Ovary (tissue), 7 donors: ENCODE measurements at regions not wholly inside any gene's neighbourhood (a gene's known extent, or its start where the extent isn't known, plus 50 kb on each side); places are given as distances from the start of the nearest gene placed in this dataset.
"Not testable (repeated sequence)": the region's sequence is repeated elsewhere in the genome, so short reads cannot be mapped to it uniquely, and the experiment has no call there.

Experiments
- DNase-seq, 5 donors: peaks; one replicate each; pipeline ENCODE4 v3.0.0-alpha.2; 2019 to 2020
- H3K27ac ChIP-seq, 2 donors: fragments of 200-600 bp; one replicate each; pipeline versions ENCODE4 v1.5.1 to v1.8.0; 2019 to 2022
- H3K27me3 ChIP-seq: fragments of 200-600 bp; one replicate; pipeline ENCODE4 v1.8.0; 2022
- H3K36me3 ChIP-seq: fragments of 200-600 bp; sonication (generic); one replicate; pipeline ENCODE4 v1.5.1; 2019
- H3K4me1 ChIP-seq: one replicate; pipeline ENCODE4 v1.8.1; 2013; ENCODE audit warnings: mild to moderate bottlenecking, moderate library complexity; ENCODE audit not compliant: insufficient read depth
- H3K4me3 ChIP-seq: fragments of 200-600 bp; sonication (generic); one replicate; pipeline ENCODE4 v1.5.1; 2017
- H3K9me3 ChIP-seq, 2 donors: fragments of 200-600 bp in 1 of 2; sonication (generic) in 1 of 2; one replicate each; pipeline versions ENCODE4 v1.5.1 to v1.8.1; 2013 to 2019; ENCODE audit warnings: mild to moderate bottlenecking in 1 of 2, moderate library complexity in 1 of 2
- CTCF ChIP-seq, 3 donors: fragments of 450-650 bp in 2 of 3; fragments of 200-600 bp in 1 of 3; IDR thresholded peaks; one replicate each; pipeline versions ENCODE4 v1.5.1 to v1.8.0; 2016 to 2022; ENCODE audit warnings: antibody characterized with exemption in 3 of 3, mild to moderate bottlenecking in 1 of 3
- EP300 ChIP-seq: sonication (generic); formaldehyde crosslinking; IDR thresholded peaks from one replicate; pipeline ENCODE4 v1.6.1; 2017; ENCODE audit warnings: antibody characterized with exemption
- POLR2A ChIP-seq: fragments of 450-650 bp; IDR thresholded peaks from one replicate; pipeline ENCODE4 v1.6.1; 2017; ENCODE audit warnings: antibody characterized with exemption, mild to moderate bottlenecking, moderate library complexity
- WGBS, 3 donors: extraction: QIAGEN DNeasy Blood & Tissue Kit in 1 of 3; methylation state at CpG; one replicate each; pipeline versions ENCODE4 v1.1.5 to v1.1.7; 2013 to 2017; 5-methylcytosine and 5-hydroxymethylcytosine counted together
- intact Hi-C, 4 donors: fragments of 100-400 bp; cut with DNase I; formaldehyde crosslinking; loops; one replicate each; pipeline versions ENCODE4 v1.11.0 to v1.15.1; 2022 to 2023
- donor health status: DM: no; HTN: no; CAD: no; lungs with moderate emphysema.
- donor health status: DM: no; HTN: no; CAD: no.
- donor health status: Bipolar disorder and iron deficiency.
- donor health status: DM: no; HTN: no; CAD: no.
- donor health status: DM: yes; HTN: yes; CAD: no.

GRCh38 chr14:106714446-106715428 is 1188.4 kb downstream of the TMEM121 start:
- DNase-seq, intact Hi-C loops: not testable (repeated sequence)
- 39 to 69% (median 65%) methylated on average over 2 to 10 of the region's 14 CpGs for WGBS, 3 donors

GRCh38 chr14:106717544-106717943 is 1191.2 kb downstream of the TMEM121 start:
- H3K27me3 ChIP-seq, intact Hi-C loops, H3K4me1 ChIP-seq, H3K9me3 ChIP-seq, H3K27ac ChIP-seq, H3K4me3 ChIP-seq, H3K36me3 ChIP-seq, DNase-seq: not testable (repeated sequence)
- WGBS, 3 donors = 5 to 33% (median 16%) methylated on average over 2 to 11 of the region's 11 CpGs

More at GRCh38 chr14:106714446-106715428, 1188.4 kb downstream of the TMEM121 start:
- not testable (repeated sequence) for H3K4me1 ChIP-seq, H3K27me3 ChIP-seq, H3K36me3 ChIP-seq, H3K4me3 ChIP-seq, H3K27ac ChIP-seq, H3K9me3 ChIP-seq

GRCh38 chr14:106719880-106720279 is 1193.5 kb downstream of the TMEM121 start:
- H3K4me1 ChIP-seq, H3K9me3 ChIP-seq, H3K27ac ChIP-seq, intact Hi-C loops, H3K36me3 ChIP-seq, DNase-seq, H3K27me3 ChIP-seq, H3K4me3 ChIP-seq: not testable (repeated sequence)
- 42 to 56% (median 51%) methylated on average over 2 of the region's 2 CpGs for WGBS, 3 donors

- H3K9me3 ChIP-seq, H3K4me1 ChIP-seq, H3K4me3 ChIP-seq, H3K36me3 ChIP-seq, H3K27ac ChIP-seq, intact Hi-C loops, H3K27me3 ChIP-seq, DNase-seq: not testable (repeated sequence)
- 47 to 61% (median 53%) methylated on average over 4 of the region's 4 CpGs for WGBS, 3 donors
Observed at GRCh38 chr14:106721926-106722325, 1195.5 kb downstream of the TMEM121 start.

GRCh38 chr14:106722813-106723687 is 1196.7 kb downstream of the TMEM121 start:
- H3K27ac ChIP-seq, H3K27me3 ChIP-seq, H3K9me3 ChIP-seq, intact Hi-C loops, DNase-seq, H3K4me1 ChIP-seq, H3K36me3 ChIP-seq, H3K4me3 ChIP-seq: not testable (repeated sequence)
- WGBS, 3 donors = 36 to 46% (median 39%) methylated on average over 3 of the region's 7 CpGs

- intact Hi-C loops, H3K4me3 ChIP-seq: not testable (repeated sequence)
- 38 to 51% methylated on average over 9 to 12 of the region's 12 CpGs; no CpG with 5 or more reads in 1 of the 3 donors for WGBS, 3 donors
Observed at GRCh38 chr14:106727962-106728361, 1201.6 kb downstream of the TMEM121 start.

GRCh38 chr14:106728611-106729010 is 1202.2 kb downstream of the TMEM121 start:
- Histone ChIP-seq H3K4me3 (no peak overlapping the region), H3K9me3 (no peaks in the 10 kb centered on the region), H3K4me1 (no peaks in the 10 kb centered on the region), H3K27me3 (no peaks in the 10 kb centered on the region), H3K27ac (no peak overlapping the region), H3K36me3 (no peaks in the 10 kb centered on the region)
- no peak for DNase-seq
- intact Hi-C loops = no loop called here
- no peak for TF ChIP-seq POLR2A
- no peak for TF ChIP-seq EP300
- no peak for TF ChIP-seq CTCF (IDR thresholded peaks at IDR 0.05)
- WGBS, 3 donors = 37 to 45% methylated on average over 1 of the region's 1 CpG; no CpG with 5 or more reads in 1 of the 3 donors

More at GRCh38 chr14:106727962-106728361, 1201.6 kb downstream of the TMEM121 start:
- not testable (repeated sequence) for H3K27ac ChIP-seq, H3K4me1 ChIP-seq, H3K36me3 ChIP-seq, H3K9me3 ChIP-seq, DNase-seq, H3K27me3 ChIP-seq
